ENCODE measurements at regions not wholly inside any gene's neighbourhood (a gene's known extent, or its start where the extent isn't known, plus 50 kb on each side); places are given as distances from the start of the nearest gene placed in this dataset.

DNA sequence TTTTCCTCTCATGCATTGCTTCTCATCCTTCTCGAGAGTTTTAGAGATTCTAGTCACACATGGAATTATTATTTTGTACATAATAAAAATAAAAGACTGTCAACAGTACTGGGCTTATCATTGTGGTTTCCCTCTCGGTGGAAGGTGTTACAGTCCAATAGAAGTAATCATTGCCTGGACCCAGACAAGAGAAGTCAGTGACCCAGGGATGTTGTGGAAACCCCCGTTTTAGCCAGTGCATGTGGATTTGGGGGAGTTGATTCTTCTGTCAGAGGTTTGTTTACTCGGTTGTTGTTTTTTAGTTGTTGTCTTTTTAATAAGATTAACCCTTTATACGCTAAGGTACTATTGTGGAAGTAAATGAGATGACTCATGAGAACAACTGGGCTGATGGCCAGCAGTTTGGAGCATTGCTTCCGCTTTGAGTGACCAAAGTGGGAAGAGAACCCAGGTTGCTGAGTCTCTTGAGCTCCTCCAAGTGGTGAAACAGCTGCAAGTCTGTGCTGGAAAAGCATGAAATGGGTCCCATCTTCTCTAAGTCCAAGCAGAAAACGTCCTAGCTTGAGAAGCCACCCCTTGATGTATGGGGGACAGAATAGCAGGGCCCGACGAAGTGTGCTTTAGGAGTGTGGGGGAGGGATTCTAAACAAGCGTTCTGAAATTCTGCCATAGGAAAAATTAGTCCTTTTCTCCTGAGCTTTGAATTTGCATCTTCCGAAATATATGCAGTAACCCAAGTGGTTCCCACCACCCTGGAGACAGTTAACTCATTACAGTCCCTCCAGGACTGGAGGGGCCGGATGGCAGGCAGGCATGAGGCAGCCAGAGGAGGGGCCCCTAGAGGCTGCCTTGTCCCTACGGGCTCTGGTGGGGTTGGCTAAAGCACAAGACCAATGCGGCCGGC, 61.8 kb upstream of the GPR45 start:
- H3K27ac ChIP-seq (ENCODE audit: control insufficient read depth, insufficient read depth, low read length), result no peak overlapping the region
- no peaks in the 10 kb centered on the region for H3K36me3 ChIP-seq (ENCODE audit: control insufficient read depth in 2 of 2, extremely low read depth in 1 of 2, insufficient read depth in 2 of 2, low read length in 2 of 2)
- no peaks in the 10 kb centered on the region for H4K20me1 ChIP-seq (ENCODE audit: control insufficient read depth, extremely low read depth, insufficient read depth, low read length)
- H3K9ac ChIP-seq (ENCODE audit: control insufficient read depth, extremely low read depth, insufficient read depth, low read length), result no peak overlapping the region
- H3K4me1 ChIP-seq (ENCODE audit: control insufficient read depth, extremely low read depth, insufficient read depth, low read length), result no peaks in the 10 kb centered on the region
- H3K4me2 ChIP-seq (ENCODE audit: control insufficient read depth, extremely low read depth, insufficient read depth, low read depth, low read length), result no peak overlapping the region
- DNase-seq (ENCODE audit: low read depth, low spot score), result no peak
- TF ChIP-seq, protein P1, sequence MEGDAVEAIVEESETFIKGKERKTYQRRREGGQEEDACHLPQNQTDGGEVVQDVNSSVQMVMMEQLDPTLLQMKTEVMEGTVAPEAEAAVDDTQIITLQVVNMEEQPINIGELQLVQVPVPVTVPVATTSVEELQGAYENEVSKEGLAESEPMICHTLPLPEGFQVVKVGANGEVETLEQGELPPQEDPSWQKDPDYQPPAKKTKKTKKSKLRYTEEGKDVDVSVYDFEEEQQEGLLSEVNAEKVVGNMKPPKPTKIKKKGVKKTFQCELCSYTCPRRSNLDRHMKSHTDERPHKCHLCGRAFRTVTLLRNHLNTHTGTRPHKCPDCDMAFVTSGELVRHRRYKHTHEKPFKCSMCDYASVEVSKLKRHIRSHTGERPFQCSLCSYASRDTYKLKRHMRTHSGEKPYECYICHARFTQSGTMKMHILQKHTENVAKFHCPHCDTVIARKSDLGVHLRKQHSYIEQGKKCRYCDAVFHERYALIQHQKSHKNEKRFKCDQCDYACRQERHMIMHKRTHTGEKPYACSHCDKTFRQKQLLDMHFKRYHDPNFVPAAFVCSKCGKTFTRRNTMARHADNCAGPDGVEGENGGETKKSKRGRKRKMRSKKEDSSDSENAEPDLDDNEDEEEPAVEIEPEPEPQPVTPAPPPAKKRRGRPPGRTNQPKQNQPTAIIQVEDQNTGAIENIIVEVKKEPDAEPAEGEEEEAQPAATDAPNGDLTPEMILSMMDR (optimal IDR thresholded peaks at IDR 0.05 in 1 of 3, IDR thresholded peaks at IDR 0.05 in 1 of 3, conservative IDR thresholded peaks at IDR 0.05 in 1 of 3; ENCODE audit: extremely low read depth in 1 of 3, insufficient read depth in 2 of 3, low read length in 3 of 3), result peak; percentile 44 to 85 (median 60)
- TF ChIP-seq EZH2 (IDR thresholded peaks at IDR 0.05; ENCODE audit: low read length), result no peak
- no peaks in the 10 kb centered on the region for H3K79me2 ChIP-seq (ENCODE audit: control insufficient read depth, insufficient read depth, low read length)
- no peaks in the 10 kb centered on the region for H3K9me1 ChIP-seq (ENCODE audit: control insufficient read depth, extremely low read depth, insufficient read depth, low read length)
- FAIRE-seq, result peak; percentile 62
- dilution Hi-C loops (cut with MboI; ENCODE audit: extremely low pct_ligation_motif_present, low sequenced_read_pairs), result no loop called here
- no peak overlapping the region for H2AFZ ChIP-seq (ENCODE audit: control insufficient read depth, low read length)
- no peak overlapping the region for H3K4me3 ChIP-seq (ENCODE audit: control insufficient read depth in 2 of 3, extremely low read depth in 1 of 3, insufficient read depth in 2 of 3, low read depth in 1 of 3, low read length in 3 of 3)
- H3K9me3 ChIP-seq (ENCODE audit: control insufficient read depth, low read depth, low read length), result no peaks in the 10 kb centered on the region
- peaks cover 18% of the 10 kb centered on the region for H3K27me3 ChIP-seq (ENCODE audit: control insufficient read depth, extremely low read depth, insufficient read depth, low read length)

DNA sequence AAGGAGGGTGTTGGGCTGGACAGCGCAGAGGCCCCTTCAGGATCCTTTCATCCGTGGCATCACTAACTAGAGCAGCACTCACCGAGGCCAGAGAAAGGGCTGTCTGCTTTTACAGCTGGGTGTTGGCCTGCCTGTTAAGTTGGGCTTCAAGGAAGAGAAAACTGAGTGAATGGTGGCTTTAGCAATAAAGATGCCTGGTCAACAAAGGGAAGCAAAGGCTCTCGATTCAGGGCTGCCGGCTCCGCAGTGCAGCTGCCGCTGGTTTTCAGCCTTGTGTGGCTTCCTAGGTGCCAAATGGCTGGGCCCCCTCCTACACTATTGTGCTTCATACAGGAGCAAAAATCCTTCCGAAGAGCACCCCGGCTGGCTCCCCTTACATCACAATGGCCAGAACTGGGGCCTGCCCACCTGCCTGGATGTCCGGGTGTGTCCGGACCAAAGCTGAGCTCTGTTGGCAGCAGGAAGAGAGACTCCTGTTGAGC, 61.0 kb upstream of the GPR45 start:
- DNase-seq (ENCODE audit: low read depth, low spot score) (no peak), FAIRE-seq (no peak)
- Histone ChIP-seq H4K20me1 (ENCODE audit: control insufficient read depth, extremely low read depth, insufficient read depth, low read length) (no peaks in the 10 kb centered on the region), H2AFZ (ENCODE audit: control insufficient read depth, low read length) (no peak overlapping the region), H3K9ac (ENCODE audit: control insufficient read depth, extremely low read depth, insufficient read depth, low read length) (no peak overlapping the region), H3K27me3 (ENCODE audit: control insufficient read depth, extremely low read depth, insufficient read depth, low read length) (peaks cover 14% of the 10 kb centered on the region), H3K79me2 (ENCODE audit: control insufficient read depth, insufficient read depth, low read length) (no peaks in the 10 kb centered on the region), H3K36me3 (ENCODE audit: control insufficient read depth in 2 of 2, extremely low read depth in 1 of 2, insufficient read depth in 2 of 2, low read length in 2 of 2) (no peaks in the 10 kb centered on the region), H3K9me1 (ENCODE audit: control insufficient read depth, extremely low read depth, insufficient read depth, low read length) (no peaks in the 10 kb centered on the region), H3K4me2 (ENCODE audit: control insufficient read depth, extremely low read depth, insufficient read depth, low read depth, low read length) (no peak overlapping the region), H3K27ac (ENCODE audit: control insufficient read depth, insufficient read depth, low read length) (no peak overlapping the region), H3K9me3 (ENCODE audit: control insufficient read depth, low read depth, low read length) (no peaks in the 10 kb centered on the region), H3K4me3 (ENCODE audit: control insufficient read depth in 2 of 3, extremely low read depth in 1 of 3, insufficient read depth in 2 of 3, low read depth in 1 of 3, low read length in 3 of 3) (no peak overlapping the region), H3K4me1 (ENCODE audit: control insufficient read depth, extremely low read depth, insufficient read depth, low read length) (no peaks in the 10 kb centered on the region)
- dilution Hi-C loops (cut with MboI; ENCODE audit: extremely low pct_ligation_motif_present, low sequenced_read_pairs), result no loop called here
- TF ChIP-seq EZH2 (IDR thresholded peaks at IDR 0.05; ENCODE audit: low read length), result no peak
- TF ChIP-seq, protein P1 (optimal IDR thresholded peaks at IDR 0.05 in 1 of 3, IDR thresholded peaks at IDR 0.05 in 1 of 3, conservative IDR thresholded peaks at IDR 0.05 in 1 of 3; ENCODE audit: extremely low read depth in 1 of 3, insufficient read depth in 2 of 3, low read length in 3 of 3), result no peak

Measured in keratinocyte (primary cell).